ENCODE measurements at regions not wholly inside any gene's neighbourhood (a gene's known extent, or its start where the extent isn't known, plus 50 kb on each side); places are given as distances from the start of the nearest gene placed in this dataset.

DNA sequence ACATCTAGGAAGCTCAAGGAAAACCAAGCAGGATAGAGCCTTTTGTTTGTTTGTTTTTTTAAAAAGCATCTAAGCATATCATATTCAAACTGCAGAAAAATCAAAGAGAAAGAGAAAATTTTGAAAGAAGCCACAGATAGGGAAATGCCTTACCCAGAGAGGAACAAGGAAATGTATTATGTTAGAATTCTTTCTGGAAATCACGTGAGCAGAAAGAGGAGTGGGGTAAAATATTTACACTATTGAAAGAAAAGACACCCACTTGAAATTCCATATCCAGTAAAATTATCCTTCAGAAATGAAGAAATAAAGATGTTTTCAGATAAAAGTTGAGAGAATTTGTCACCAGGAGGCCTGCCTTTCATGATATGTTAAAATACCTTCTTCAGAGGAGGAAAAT lies 775.7 kb upstream of the IGFBP3 start:
- Histone ChIP-seq H3K4me3 (no peak overlapping the region), H3K4me1 (no peaks in the 10 kb centered on the region), H3K36me3 (no peaks in the 10 kb centered on the region), H3K27me3 (no peaks in the 10 kb centered on the region), H3K27ac (no peak overlapping the region), H3K9me3 (peaks cover 0 to 24% (median 9%) of the 10 kb centered on the region in 11 donors)
- TF ChIP-seq, protein P1, sequence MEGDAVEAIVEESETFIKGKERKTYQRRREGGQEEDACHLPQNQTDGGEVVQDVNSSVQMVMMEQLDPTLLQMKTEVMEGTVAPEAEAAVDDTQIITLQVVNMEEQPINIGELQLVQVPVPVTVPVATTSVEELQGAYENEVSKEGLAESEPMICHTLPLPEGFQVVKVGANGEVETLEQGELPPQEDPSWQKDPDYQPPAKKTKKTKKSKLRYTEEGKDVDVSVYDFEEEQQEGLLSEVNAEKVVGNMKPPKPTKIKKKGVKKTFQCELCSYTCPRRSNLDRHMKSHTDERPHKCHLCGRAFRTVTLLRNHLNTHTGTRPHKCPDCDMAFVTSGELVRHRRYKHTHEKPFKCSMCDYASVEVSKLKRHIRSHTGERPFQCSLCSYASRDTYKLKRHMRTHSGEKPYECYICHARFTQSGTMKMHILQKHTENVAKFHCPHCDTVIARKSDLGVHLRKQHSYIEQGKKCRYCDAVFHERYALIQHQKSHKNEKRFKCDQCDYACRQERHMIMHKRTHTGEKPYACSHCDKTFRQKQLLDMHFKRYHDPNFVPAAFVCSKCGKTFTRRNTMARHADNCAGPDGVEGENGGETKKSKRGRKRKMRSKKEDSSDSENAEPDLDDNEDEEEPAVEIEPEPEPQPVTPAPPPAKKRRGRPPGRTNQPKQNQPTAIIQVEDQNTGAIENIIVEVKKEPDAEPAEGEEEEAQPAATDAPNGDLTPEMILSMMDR (IDR thresholded peaks at IDR 0.05), result no peak
- intact Hi-C loops (cut with DNase I), result no loop called here
- WGBS, 2 donors, result 76 to 78% methylated on average over 1 of the region's 1 CpG
- ATAC-seq (no peak), DNase-seq (no peak)

DNA sequence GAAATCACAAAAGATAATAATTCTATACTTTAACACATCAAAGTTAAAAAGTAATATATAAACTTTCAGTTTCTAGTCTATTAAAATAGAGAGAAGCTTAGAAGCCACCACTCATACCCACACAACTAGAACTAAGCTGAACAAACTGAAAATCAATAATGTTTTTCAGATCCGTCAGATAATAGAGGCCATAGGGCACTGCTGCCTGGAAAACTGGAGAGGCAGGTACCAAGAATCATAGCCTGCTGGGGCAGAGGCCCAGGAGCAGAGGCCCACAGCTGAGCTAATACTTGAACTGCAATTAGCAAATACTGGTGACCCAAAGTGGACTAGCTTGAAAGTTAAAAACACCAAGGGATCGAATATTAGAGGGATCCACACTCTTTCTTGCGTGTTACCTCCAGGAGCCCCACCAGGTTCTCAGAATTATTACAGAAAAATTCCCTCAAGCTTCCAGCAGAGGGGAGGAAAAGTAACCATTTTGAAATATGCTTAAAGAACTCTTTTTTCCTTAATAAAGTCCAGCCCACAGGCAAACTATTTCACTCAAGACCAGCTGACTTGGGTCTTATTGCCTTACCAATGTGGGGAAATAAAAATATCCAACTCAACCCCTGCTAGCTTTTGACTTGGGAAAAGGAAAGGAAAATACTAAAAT lies 774.1 kb upstream of the IGFBP3 start:
- DNase-seq (no peak), ATAC-seq (no peak)
- H3K4me3 ChIP-seq, result no peak overlapping the region
- H3K27me3 ChIP-seq, result no peaks in the 10 kb centered on the region
- H3K36me3 ChIP-seq, result no peaks in the 10 kb centered on the region
- intact Hi-C loops (cut with DNase I), result no loop called here
- WGBS, 2 donors, result 81 to 98% methylated on average over 3 of the region's 3 CpGs
- H3K4me1 ChIP-seq, result no peaks in the 10 kb centered on the region
- H3K27ac ChIP-seq, result no peak overlapping the region
- H3K9me3 ChIP-seq, result peaks cover 0 to 24% (median 14%) of the 10 kb centered on the region in 11 donors
- TF ChIP-seq, protein P1 (IDR thresholded peaks at IDR 0.05), result no peak

- TF ChIP-seq, protein P1 (IDR thresholded peaks at IDR 0.05), result no peak
- Histone ChIP-seq H3K27me3 (no peaks in the 10 kb centered on the region), H3K9me3 (peaks cover 0 to 20% (median 14%) of the 10 kb centered on the region in 11 donors), H3K36me3 (no peaks in the 10 kb centered on the region), H3K4me1 (no peaks in the 10 kb centered on the region), H3K27ac (no peak overlapping the region), H3K4me3 (no peak overlapping the region)
- intact Hi-C loops (cut with DNase I), result no loop called here
- DNase-seq (no peak), ATAC-seq (no peak)
- WGBS, 2 donors, result 64 to 90% methylated on average over 5 of the region's 5 CpGs
These were observed 773.0 kb upstream of the IGFBP3 start for GRCh38 chr7:46694058-46694457.

GRCh38 chr7:46687203-46687602 lies 766.1 kb upstream of the IGFBP3 start:
- intact Hi-C loops (cut with DNase I), result loop anchor here in 1 of 10 donors (10.0 kb wide), 1 partner anchor 398 kb away; no protein-coding TSS in a partner anchor
- WGBS, 2 donors, result 77 to 85% methylated on average over 1 of the region's 1 CpG

More at GRCh38 chr7:46687203-46687602, 766.1 kb upstream of the IGFBP3 start:
- ATAC-seq, result no peak
- no peaks in the 10 kb centered on the region for H3K27me3 ChIP-seq
- H3K27ac ChIP-seq, result no peak overlapping the region
- peaks cover 0 to under 1% (median 0%) of the 10 kb centered on the region in 9 donors for H3K4me1 ChIP-seq
- H3K4me3 ChIP-seq, result no peak overlapping the region
- TF ChIP-seq, protein P1 (IDR thresholded peaks at IDR 0.05), result no peak
- peaks cover 0 to 9% (median 0%) of the 10 kb centered on the region in 11 donors for H3K9me3 ChIP-seq
- no peaks in the 10 kb centered on the region for H3K36me3 ChIP-seq
- no peak for DNase-seq
